GM23338 (cell line): ENCODE measurements at regions not wholly inside any gene's neighbourhood (a gene's known extent, or its start where the extent isn't known, plus 50 kb on each side); places are given as distances from the start of the nearest gene placed in this dataset.

Experiments
- CTCF ChIP-seq, 2 experiments: fragments of 200-600 bp in 1 of 2; sonication (generic) in 1 of 2; conservative IDR thresholded peaks; 2 replicates each; pipeline versions ENCODE4 v1.5.1 to v1.6.1; 2016 to 2017; ENCODE audit warnings: antibody characterized with exemption in 2 of 2, low read depth in 2 of 2, mild to moderate bottlenecking in 2 of 2, moderate library complexity in 1 of 2
- EZH2 ChIP-seq: fragments of 200-600 bp; sonication (generic); IDR thresholded peaks from one replicate; pipeline ENCODE4 v1.8.0; 2017; ENCODE audit warnings: antibody characterized with exemption, mild to moderate bottlenecking, low read depth; ENCODE audit not compliant: unreplicated experiment

DNA sequence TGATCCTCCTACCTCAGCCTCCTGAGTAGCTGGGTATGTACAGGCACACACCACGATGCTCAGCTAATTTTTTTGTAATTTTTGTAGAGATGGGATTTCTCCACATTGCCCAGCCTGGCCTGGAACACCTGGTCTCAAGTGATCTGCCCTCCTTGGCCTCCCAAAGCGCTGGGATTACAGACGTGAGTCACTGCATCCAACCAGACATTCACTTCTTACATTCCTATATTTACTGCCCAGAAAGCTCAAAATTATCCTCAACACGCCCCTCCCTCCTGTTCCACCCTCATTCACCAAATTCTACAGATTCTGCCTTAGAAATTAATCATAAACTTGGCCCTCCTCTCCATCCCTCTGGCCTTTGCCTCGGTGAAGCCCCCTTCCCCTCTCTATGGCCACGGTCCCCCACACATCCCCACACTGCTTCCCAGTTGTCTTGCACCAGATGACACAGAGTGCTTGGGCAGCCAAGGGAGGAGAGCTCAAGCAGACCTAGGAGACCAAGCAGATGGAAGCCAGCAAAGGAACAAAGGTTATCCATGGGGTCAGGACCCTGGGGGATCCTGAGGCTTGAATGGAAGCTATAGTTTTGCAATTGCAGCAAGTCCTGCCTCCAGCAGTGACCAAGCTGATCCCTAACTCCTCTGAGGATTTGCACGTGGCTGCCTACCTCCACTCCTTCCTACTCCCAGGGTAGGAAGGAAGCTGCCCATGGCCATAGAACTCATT is 213.2 kb upstream of the FOXN3 start:
- no peak for TF ChIP-seq CTCF (conservative IDR thresholded peaks at IDR 0.05; ENCODE audit: low read depth in 2 of 2)
- no peak for TF ChIP-seq EZH2
